A673 (cell line): ENCODE measurements at regions not wholly inside any gene's neighbourhood (a gene's known extent, or its start where the extent isn't known, plus 50 kb on each side); places are given as distances from the start of the nearest gene placed in this dataset.

Experiments
- EZH2 ChIP-seq: fragments of 200-600 bp; sonication (generic); IDR thresholded peaks from 2 replicates; pipeline ENCODE4 v1.6.1; 2017; ENCODE audit warnings: borderline replicate concordance, low read depth, mild to moderate bottlenecking, mixed read lengths, antibody characterized with exemption, low read length; ENCODE audit not compliant: poor library complexity, severe bottlenecking
- TF ChIP-seq, protein P1 (sequence below): fragments of 300-800, 200-600 bp; sonication (generic); conservative IDR thresholded peaks from 2 replicates; pipeline ENCODE4 v1.5.1; 2017; ENCODE audit warnings: low read depth, mild to moderate bottlenecking, antibody characterized with exemption, low read length, moderate library complexity, mixed read lengths

DNA sequence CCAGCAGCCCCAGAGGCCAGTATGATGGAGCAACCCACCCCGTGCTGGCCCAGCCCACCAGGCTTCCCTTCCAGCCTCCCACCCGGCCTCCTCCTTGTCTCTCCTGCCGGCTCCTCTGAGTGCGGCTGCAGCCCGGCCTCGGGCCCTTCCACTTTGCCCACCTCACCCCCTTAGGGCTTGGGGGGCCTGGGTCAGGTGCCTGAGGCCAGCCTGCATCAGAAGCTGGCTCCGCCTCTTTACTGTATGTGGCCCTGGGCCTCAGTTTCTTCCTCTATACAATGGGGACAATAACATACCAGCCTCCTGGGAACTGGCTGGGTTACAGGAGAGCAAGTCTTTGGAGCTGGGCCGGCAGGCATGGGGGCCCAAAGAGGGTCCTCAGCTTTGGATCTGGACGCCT is 221.1 kb upstream of the CIBAR2 start:
- TF ChIP-seq, protein P1, sequence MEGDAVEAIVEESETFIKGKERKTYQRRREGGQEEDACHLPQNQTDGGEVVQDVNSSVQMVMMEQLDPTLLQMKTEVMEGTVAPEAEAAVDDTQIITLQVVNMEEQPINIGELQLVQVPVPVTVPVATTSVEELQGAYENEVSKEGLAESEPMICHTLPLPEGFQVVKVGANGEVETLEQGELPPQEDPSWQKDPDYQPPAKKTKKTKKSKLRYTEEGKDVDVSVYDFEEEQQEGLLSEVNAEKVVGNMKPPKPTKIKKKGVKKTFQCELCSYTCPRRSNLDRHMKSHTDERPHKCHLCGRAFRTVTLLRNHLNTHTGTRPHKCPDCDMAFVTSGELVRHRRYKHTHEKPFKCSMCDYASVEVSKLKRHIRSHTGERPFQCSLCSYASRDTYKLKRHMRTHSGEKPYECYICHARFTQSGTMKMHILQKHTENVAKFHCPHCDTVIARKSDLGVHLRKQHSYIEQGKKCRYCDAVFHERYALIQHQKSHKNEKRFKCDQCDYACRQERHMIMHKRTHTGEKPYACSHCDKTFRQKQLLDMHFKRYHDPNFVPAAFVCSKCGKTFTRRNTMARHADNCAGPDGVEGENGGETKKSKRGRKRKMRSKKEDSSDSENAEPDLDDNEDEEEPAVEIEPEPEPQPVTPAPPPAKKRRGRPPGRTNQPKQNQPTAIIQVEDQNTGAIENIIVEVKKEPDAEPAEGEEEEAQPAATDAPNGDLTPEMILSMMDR: no peak
- no peak for TF ChIP-seq EZH2
